Natural killer cell (primary cell): ENCODE measurements at regions not wholly inside any gene's neighbourhood (a gene's known extent, or its start where the extent isn't known, plus 50 kb on each side); places are given as distances from the start of the nearest gene placed in this dataset.

Experiments used
- ATAC-seq, 3 donors: fragments of 150-1000 bp in 2 of 3; fragments of 200-7000 bp in 1 of 3; cut with Tn5 transposase; 1 replicate in 1 of 3; 2 replicates in 2 of 3; pipeline ENCODE4 v1.10.0; 2021; ENCODE audit warnings: mild to moderate bottlenecking in 2 of 3, moderate library complexity in 2 of 3
- DNase-seq, 2 donors: peaks; one replicate each; pipeline versions ENCODE4 v3.0.0 to v3.0.0-alpha.2; 2013 to 2021; ENCODE audit warnings: mixed read lengths in 1 of 2
- H3K27ac ChIP-seq: one replicate; pipeline ENCODE4 v1.5.1; 2013; ENCODE audit warnings: mild to moderate bottlenecking, low read length
- H3K27me3 ChIP-seq: one replicate; pipeline ENCODE4 v1.6.1; 2013; ENCODE audit warnings: low read length; ENCODE audit not compliant: control insufficient read depth, insufficient read depth
- H3K36me3 ChIP-seq: one replicate; pipeline ENCODE4 v1.6.1; 2013; ENCODE audit warnings: low read length; ENCODE audit not compliant: control insufficient read depth, insufficient read depth
- H3K4me1 ChIP-seq: one replicate; pipeline ENCODE4 v1.6.1; 2013; ENCODE audit warnings: low read length; ENCODE audit not compliant: control insufficient read depth, insufficient read depth
- H3K4me3 ChIP-seq: one replicate; pipeline ENCODE4 v1.5.1; 2013; ENCODE audit warnings: low read length
- H3K9me3 ChIP-seq: one replicate; pipeline ENCODE4 v1.6.1; 2013; ENCODE audit warnings: low read length; ENCODE audit not compliant: control insufficient read depth, insufficient read depth
- H3K27ac Mint-ChIP-seq, 2 donors: one replicate each; pipeline ENCODE4 v1.8.0; 2022; ENCODE audit warnings: mild to moderate bottlenecking in 2 of 2, mixed read lengths in 2 of 2, moderate library complexity in 1 of 2
- H3K27me3 Mint-ChIP-seq, 2 donors: one replicate each; pipeline ENCODE4 v1.8.0; 2022; ENCODE audit warnings: low read depth in 2 of 2, mixed read lengths in 2 of 2
- H3K36me3 Mint-ChIP-seq: one replicate; pipeline ENCODE4 v1.8.0; 2022; ENCODE audit warnings: mixed read lengths
- H3K4me1 Mint-ChIP-seq, 2 donors: one replicate each; pipeline ENCODE4 v1.8.0; 2022; ENCODE audit warnings: mixed read lengths in 2 of 2
- H3K4me3 Mint-ChIP-seq: one replicate; pipeline ENCODE4 v1.8.0; 2022; ENCODE audit warnings: mild to moderate bottlenecking, moderate library complexity, mixed read lengths
- H3K9me3 Mint-ChIP-seq, 2 donors: one replicate each; pipeline ENCODE4 v1.8.0; 2022; ENCODE audit warnings: mixed read lengths in 2 of 2
- WGBS: methylation state at CpG from one replicate; pipeline ENCODE4 v1.1.7; 2013; ENCODE audit warnings: missing lambda C conversion rate; ENCODE audit not compliant: insufficient coverage; 5-methylcytosine and 5-hydroxymethylcytosine counted together
- intact Hi-C: fragments of 100-400 bp; cut with micrococcal nuclease; formaldehyde crosslinking; loops from one replicate; pipeline ENCODE4 v1.14.2; 2022
- TF ChIP-seq, protein P1 (sequence below): fragments of 200-600 bp; IDR thresholded peaks from one replicate; pipeline ENCODE4 v1.8.0; 2022; ENCODE audit warnings: antibody characterized with exemption

- WGBS: 5% methylated on average over 52 of the region's 52 CpGs
- Histone ChIP-seq H3K4me3 (peak overlapping the region; percentile 54), H3K27me3 (no peaks in the 10 kb centered on the region), H3K4me1 (peaks cover 14% of the 10 kb centered on the region), H3K9me3 (no peaks in the 10 kb centered on the region), H3K27ac (peak overlapping the region; percentile 59), H3K36me3 (no peaks in the 10 kb centered on the region)
- peak overlapping the region; percentile 82 to 85 for H3K27ac Mint-ChIP-seq
- no peaks in the 10 kb centered on the region for H3K27me3 Mint-ChIP-seq
- DNase-seq (peak; percentile 68 to 72), ATAC-seq (peak; percentile 85 to 90 (median 86))
- intact Hi-C loops: loop anchor here (2.0 to 5.0 kb wide), 4 partner anchors 145 to 362 kb away; partner anchors contain the start of gene JUN
- no peaks in the 10 kb centered on the region for H3K9me3 Mint-ChIP-seq
- TF ChIP-seq, protein P1, sequence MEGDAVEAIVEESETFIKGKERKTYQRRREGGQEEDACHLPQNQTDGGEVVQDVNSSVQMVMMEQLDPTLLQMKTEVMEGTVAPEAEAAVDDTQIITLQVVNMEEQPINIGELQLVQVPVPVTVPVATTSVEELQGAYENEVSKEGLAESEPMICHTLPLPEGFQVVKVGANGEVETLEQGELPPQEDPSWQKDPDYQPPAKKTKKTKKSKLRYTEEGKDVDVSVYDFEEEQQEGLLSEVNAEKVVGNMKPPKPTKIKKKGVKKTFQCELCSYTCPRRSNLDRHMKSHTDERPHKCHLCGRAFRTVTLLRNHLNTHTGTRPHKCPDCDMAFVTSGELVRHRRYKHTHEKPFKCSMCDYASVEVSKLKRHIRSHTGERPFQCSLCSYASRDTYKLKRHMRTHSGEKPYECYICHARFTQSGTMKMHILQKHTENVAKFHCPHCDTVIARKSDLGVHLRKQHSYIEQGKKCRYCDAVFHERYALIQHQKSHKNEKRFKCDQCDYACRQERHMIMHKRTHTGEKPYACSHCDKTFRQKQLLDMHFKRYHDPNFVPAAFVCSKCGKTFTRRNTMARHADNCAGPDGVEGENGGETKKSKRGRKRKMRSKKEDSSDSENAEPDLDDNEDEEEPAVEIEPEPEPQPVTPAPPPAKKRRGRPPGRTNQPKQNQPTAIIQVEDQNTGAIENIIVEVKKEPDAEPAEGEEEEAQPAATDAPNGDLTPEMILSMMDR: peak; percentile 7
- H3K36me3 Mint-ChIP-seq: no peaks in the 10 kb centered on the region
- H3K4me1 Mint-ChIP-seq: peaks cover 21 to 28% of the 10 kb centered on the region in 2 donors
- peak overlapping the region; percentile 87 for H3K4me3 Mint-ChIP-seq
These were observed 150.1 kb upstream of the FGGY start for GRCh38 chr1:59146651-59147358.

GRCh38 chr1:59149435-59149834 lies 147.5 kb upstream of the FGGY start:
- intact Hi-C loops: loop anchor here (5.0 kb wide), 3 partner anchors 143 to 332 kb away; no protein-coding TSS in a partner anchor
- H3K27me3 ChIP-seq: no peaks in the 10 kb centered on the region
- Mint-ChIP-seq H3K36me3 (no peaks in the 10 kb centered on the region), H3K9me3 (no peaks in the 10 kb centered on the region), H3K4me3 (no peak overlapping the region), H3K27ac (peak overlapping the region in 1 of 2 donors; percentile 58), H3K27me3 (no peaks in the 10 kb centered on the region), H3K4me1 (peaks cover 21 to 23% of the 10 kb centered on the region in 2 donors)
- no peak overlapping the region for H3K4me3 ChIP-seq
- no peak overlapping the region for H3K27ac ChIP-seq
- TF ChIP-seq, protein P1: no peak
- peaks cover 14% of the 10 kb centered on the region for H3K4me1 ChIP-seq
- 100% methylated on average over 2 of the region's 5 CpGs for WGBS
- ATAC-seq (no peak), DNase-seq (no peak)
- H3K9me3 ChIP-seq: no peaks in the 10 kb centered on the region
- H3K36me3 ChIP-seq: no peaks in the 10 kb centered on the region

GRCh38 chr1:59150577-59151386 lies 146.1 kb upstream of the FGGY start:
- Histone ChIP-seq H3K27ac (no peak overlapping the region), H3K9me3 (no peaks in the 10 kb centered on the region), H3K36me3 (no peaks in the 10 kb centered on the region), H3K4me1 (peaks cover 14% of the 10 kb centered on the region), H3K4me3 (no peak overlapping the region), H3K27me3 (no peaks in the 10 kb centered on the region)
- Mint-ChIP-seq H3K27me3 (no peaks in the 10 kb centered on the region), H3K9me3 (no peaks in the 10 kb centered on the region), H3K4me3 (no peak overlapping the region), H3K36me3 (no peaks in the 10 kb centered on the region), H3K27ac (peak overlapping the region in 1 of 2 donors; percentile 71), H3K4me1 (peaks cover 21 to 23% of the 10 kb centered on the region in 2 donors)
- TF ChIP-seq, protein P1: no peak
- ATAC-seq (peak in 1 of 3 donors; percentile 8), DNase-seq (peak in 1 of 2 donors; percentile 28)
- intact Hi-C loops: no loop called here
- WGBS: 29% methylated on average over 4 of the region's 4 CpGs
